ENCODE measurements at regions not wholly inside any gene's neighbourhood (a gene's known extent, or its start where the extent isn't known, plus 50 kb on each side); places are given as distances from the start of the nearest gene placed in this dataset.

GRCh38 chr14:96949594-96949993 lies 152.4 kb downstream of the VRK1 start:
- no peaks in the 10 kb centered on the region for H3K36me3 ChIP-seq (ENCODE audit: insufficient read depth, low read length)
- DNase-seq (ENCODE audit: low read depth): no peak
- Mint-ChIP-seq H3K4me1 (ENCODE audit: low read depth, unreplicated experiment) (peaks cover 2% of the 10 kb centered on the region), H3K27ac (ENCODE audit: unreplicated experiment) (no peak overlapping the region), H3K27me3 (ENCODE audit: low read depth, unreplicated experiment) (no peaks in the 10 kb centered on the region), H3K9me3 (ENCODE audit: unreplicated experiment) (peaks cover 2% of the 10 kb centered on the region), H3K4me3 (ENCODE audit: unreplicated experiment) (no peak overlapping the region), H3K36me3 (ENCODE audit: low read depth, unreplicated experiment) (no peaks in the 10 kb centered on the region)
- H3K27me3 ChIP-seq (ENCODE audit: insufficient read depth, low read length): no peaks in the 10 kb centered on the region
- H3K4me1 ChIP-seq (ENCODE audit: insufficient read depth, low read length): no peaks in the 10 kb centered on the region
- no peak for FAIRE-seq
- H4K20me1 ChIP-seq (ENCODE audit: insufficient read depth, low read length): no peaks in the 10 kb centered on the region
- no peak overlapping the region for H2AFZ ChIP-seq (ENCODE audit: low read depth, low read length)
- H3K9me3 ChIP-seq (ENCODE audit: insufficient read depth, low read depth, low read length): peaks cover 2% of the 10 kb centered on the region
- H3K27ac ChIP-seq (ENCODE audit: low read depth, low read length): no peak overlapping the region
- H3K79me2 ChIP-seq (ENCODE audit: insufficient read depth, low read length): no peaks in the 10 kb centered on the region
- H3K4me2 ChIP-seq (ENCODE audit: low read length): no peak overlapping the region
- TF ChIP-seq CTCF (IDR thresholded peaks at IDR 0.05; ENCODE audit: insufficient read depth, low read depth, low read length) (no peak), EZH2 (IDR thresholded peaks at IDR 0.05; ENCODE audit: insufficient read depth, low read length) (no peak)
- no peak overlapping the region for H3K9ac ChIP-seq (ENCODE audit: low read length)
- H3K4me3 ChIP-seq (ENCODE audit: insufficient read depth, low read depth, low read length): no peak overlapping the region

GRCh38 chr14:96951511-96951910 lies 154.3 kb downstream of the VRK1 start:
- Histone ChIP-seq H3K27me3 (ENCODE audit: insufficient read depth, low read length) (no peaks in the 10 kb centered on the region), H3K79me2 (ENCODE audit: insufficient read depth, low read length) (no peaks in the 10 kb centered on the region), H3K9ac (ENCODE audit: low read length) (no peak overlapping the region), H3K36me3 (ENCODE audit: insufficient read depth, low read length) (no peaks in the 10 kb centered on the region), H3K4me1 (ENCODE audit: insufficient read depth, low read length) (no peaks in the 10 kb centered on the region), H3K4me3 (ENCODE audit: insufficient read depth, low read depth, low read length) (no peak overlapping the region), H2AFZ (ENCODE audit: low read depth, low read length) (no peak overlapping the region), H3K27ac (ENCODE audit: low read depth, low read length) (no peak overlapping the region), H4K20me1 (ENCODE audit: insufficient read depth, low read length) (no peaks in the 10 kb centered on the region), H3K4me2 (ENCODE audit: low read length) (no peak overlapping the region), H3K9me3 (ENCODE audit: insufficient read depth, low read depth, low read length) (peaks cover 2% of the 10 kb centered on the region)
- Mint-ChIP-seq H3K27me3 (ENCODE audit: low read depth, unreplicated experiment) (no peaks in the 10 kb centered on the region), H3K4me3 (ENCODE audit: unreplicated experiment) (no peak overlapping the region), H3K36me3 (ENCODE audit: low read depth, unreplicated experiment) (no peaks in the 10 kb centered on the region), H3K27ac (ENCODE audit: unreplicated experiment) (no peak overlapping the region), H3K4me1 (ENCODE audit: low read depth, unreplicated experiment) (peaks cover 2% of the 10 kb centered on the region), H3K9me3 (ENCODE audit: unreplicated experiment) (peaks cover 2% of the 10 kb centered on the region)
- TF ChIP-seq EZH2 (IDR thresholded peaks at IDR 0.05; ENCODE audit: insufficient read depth, low read length) (no peak), CTCF (IDR thresholded peaks at IDR 0.05; ENCODE audit: insufficient read depth, low read depth, low read length) (no peak)
- DNase-seq (ENCODE audit: low read depth) (no peak), FAIRE-seq (no peak)

- no peaks in the 10 kb centered on the region for H3K79me2 ChIP-seq (ENCODE audit: insufficient read depth, low read length)
- no peaks in the 10 kb centered on the region for H3K4me1 ChIP-seq (ENCODE audit: insufficient read depth, low read length)
- H3K27ac ChIP-seq (ENCODE audit: low read depth, low read length): no peak overlapping the region
- H2AFZ ChIP-seq (ENCODE audit: low read depth, low read length): no peak overlapping the region
- H3K9me3 ChIP-seq (ENCODE audit: insufficient read depth, low read depth, low read length): peaks cover 2% of the 10 kb centered on the region
- DNase-seq (ENCODE audit: low read depth) (no peak), FAIRE-seq (no peak)
- no peaks in the 10 kb centered on the region for H3K27me3 ChIP-seq (ENCODE audit: insufficient read depth, low read length)
- H3K36me3 Mint-ChIP-seq (ENCODE audit: low read depth, unreplicated experiment): no peaks in the 10 kb centered on the region
- no peak overlapping the region for H3K4me2 ChIP-seq (ENCODE audit: low read length)
- H3K27me3 Mint-ChIP-seq (ENCODE audit: low read depth, unreplicated experiment): no peaks in the 10 kb centered on the region
- no peak overlapping the region for H3K27ac Mint-ChIP-seq (ENCODE audit: unreplicated experiment)
- no peak for TF ChIP-seq EZH2 (IDR thresholded peaks at IDR 0.05; ENCODE audit: insufficient read depth, low read length)
- TF ChIP-seq CTCF (IDR thresholded peaks at IDR 0.05; ENCODE audit: insufficient read depth, low read depth, low read length): no peak
- H3K36me3 ChIP-seq (ENCODE audit: insufficient read depth, low read length): no peaks in the 10 kb centered on the region
- no peaks in the 10 kb centered on the region for H4K20me1 ChIP-seq (ENCODE audit: insufficient read depth, low read length)
- peaks cover 2% of the 10 kb centered on the region for H3K9me3 Mint-ChIP-seq (ENCODE audit: unreplicated experiment)
- H3K4me3 ChIP-seq (ENCODE audit: insufficient read depth, low read depth, low read length): no peak overlapping the region
- no peak overlapping the region for H3K9ac ChIP-seq (ENCODE audit: low read length)
- peaks cover 2% of the 10 kb centered on the region for H3K4me1 Mint-ChIP-seq (ENCODE audit: low read depth, unreplicated experiment)
- H3K4me3 Mint-ChIP-seq (ENCODE audit: unreplicated experiment): no peak overlapping the region
Measured at GRCh38 chr14:96953087-96953874, 156.1 kb downstream of the VRK1 start.

Measured in astrocyte (in vitro differentiated cells and primary cell).